Stimulated activated CD4-positive, alpha-beta T cell treated with anti-CD3 and anti-CD28 coated beads, Interleukin-1b, Interleukin-23, amount 100 ng/mL, for 1 hour (primary cell): ENCODE measurements at regions not wholly inside any gene's neighbourhood (a gene's known extent, or its start where the extent isn't known, plus 50 kb on each side); places are given as distances from the start of the nearest gene placed in this dataset.

Source experiments
- DNase-seq, 2 donors: peaks; one replicate each; pipeline ENCODE4 v3.0.0-alpha.2; 2020; ENCODE audit warnings: low read depth in 2 of 2

DNA sequence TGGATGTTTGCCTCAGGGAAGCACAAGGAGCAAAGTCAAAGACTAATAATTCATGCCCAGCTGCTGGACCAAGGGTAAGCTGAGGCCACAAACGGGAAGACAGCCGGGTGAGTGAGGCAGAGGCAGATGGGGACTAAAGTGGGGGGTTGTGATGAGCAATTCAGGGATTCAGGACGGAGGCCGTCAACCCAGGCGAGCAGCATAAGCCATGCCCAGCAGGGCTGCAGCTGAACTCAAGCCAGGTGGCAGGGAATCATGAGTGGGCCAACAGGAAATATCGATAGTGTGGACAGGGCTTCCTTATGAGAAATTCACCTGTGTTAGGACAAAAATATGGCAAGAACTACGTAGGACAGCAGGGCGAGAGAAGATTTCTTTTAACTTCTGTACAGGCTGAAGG, 246.8 kb downstream of the CDC5L start:
- DNase-seq = no peak

DNA sequence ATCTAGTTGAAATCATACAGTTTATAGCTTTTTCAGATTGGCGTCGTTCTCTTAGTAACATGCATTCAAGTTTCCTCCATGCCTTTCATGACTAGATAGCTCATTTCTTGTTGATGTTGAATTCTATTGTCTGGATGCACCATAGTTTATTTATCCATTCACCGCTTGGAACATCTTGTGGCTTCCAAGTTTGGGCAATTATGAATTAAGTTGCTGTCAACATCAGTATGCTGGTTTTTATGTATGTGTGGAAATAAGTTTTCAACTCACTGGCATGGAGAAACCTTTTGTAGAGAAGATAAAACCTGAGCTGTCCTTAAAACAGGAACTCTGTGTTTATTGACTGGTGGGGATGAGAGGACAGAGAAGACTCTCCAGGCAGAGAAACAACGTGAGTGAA, 248.0 kb downstream of the CDC5L start:
- DNase-seq = no peak

DNA sequence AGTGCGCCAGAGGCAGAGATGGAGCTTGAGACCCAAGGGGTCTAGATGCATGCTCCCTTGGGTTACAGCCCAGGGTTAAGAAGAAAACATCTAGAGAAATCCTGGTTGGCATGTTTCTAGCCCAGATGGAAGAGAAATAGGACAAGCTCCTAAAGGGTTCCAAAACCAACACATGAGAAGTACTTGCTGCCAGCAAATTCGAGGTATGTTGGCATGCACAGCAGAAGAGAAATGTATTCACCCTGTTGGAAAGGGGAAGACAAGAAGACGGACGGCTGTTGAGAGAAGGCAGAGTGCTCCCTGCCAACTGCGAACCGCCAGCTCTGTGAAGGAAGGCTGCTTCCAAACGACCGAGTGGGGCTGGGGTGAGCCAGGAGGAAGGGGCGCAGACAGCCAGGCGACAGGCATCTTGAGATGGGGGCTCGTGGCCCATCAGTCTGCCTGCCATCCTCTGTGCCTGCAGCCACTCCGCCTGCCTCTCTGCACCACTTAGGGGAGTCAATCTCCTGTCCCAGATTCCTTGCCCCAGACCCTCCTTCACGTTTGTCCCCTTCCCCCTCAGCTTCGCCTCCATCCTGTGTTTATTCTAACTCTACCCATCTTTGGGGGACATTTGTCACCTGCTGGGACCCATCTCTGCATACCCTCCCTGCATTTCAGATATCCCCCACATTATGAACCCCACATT, 249.2 kb downstream of the CDC5L start:
- no peak for DNase-seq

DNA sequence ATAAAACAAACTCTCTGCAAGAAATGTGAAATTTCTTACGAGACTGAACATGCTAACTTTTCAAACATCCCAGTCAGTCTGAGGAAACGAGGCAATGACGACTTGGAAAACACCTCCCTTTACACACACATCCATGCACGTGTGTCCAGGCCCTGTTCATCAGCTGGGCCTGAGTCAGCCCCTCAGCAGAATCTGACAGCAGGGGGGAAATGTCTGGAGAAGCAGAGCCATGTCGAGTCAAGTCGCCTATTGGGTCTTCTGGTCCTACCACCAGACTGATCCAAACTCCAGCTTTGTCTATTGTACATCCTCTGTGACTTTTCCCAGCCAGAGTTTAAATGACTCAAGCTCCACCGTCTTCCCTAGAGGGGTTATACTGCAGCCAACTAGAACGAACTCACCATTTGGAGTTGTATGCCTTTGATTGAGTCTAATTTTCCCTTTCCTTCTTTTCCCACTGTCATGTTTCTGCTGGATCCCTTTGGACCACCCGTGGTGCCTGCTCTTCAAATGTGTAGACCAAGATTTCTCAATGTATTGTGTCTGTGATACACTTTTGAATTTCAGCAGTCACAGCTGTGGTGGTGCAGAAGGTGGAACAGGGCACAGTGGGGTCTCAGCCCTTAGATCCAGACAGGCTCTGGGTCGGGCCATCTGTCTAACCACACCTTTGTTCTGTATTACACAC, 254.0 kb downstream of the CDC5L start:
- no peak for DNase-seq

DNA sequence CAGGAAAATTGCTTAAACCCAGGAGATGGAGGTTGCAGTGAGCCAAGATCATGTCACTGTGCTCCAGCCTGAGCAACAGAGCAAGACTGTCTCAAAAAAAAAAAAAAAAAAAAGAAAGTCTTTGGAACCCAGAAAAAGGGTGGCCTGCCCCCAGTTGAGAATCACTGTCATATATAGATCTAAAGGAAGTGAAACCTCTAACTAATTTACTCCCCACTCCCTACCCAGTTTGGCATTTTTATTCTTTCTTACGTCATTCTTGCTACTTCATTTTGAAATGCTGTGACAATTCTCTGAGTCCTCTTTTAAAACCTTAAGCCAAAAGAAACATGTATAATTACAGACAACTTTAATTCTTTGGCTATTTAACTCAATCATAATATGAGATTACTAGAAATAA, 254.8 kb downstream of the CDC5L start:
- no peak for DNase-seq

DNA sequence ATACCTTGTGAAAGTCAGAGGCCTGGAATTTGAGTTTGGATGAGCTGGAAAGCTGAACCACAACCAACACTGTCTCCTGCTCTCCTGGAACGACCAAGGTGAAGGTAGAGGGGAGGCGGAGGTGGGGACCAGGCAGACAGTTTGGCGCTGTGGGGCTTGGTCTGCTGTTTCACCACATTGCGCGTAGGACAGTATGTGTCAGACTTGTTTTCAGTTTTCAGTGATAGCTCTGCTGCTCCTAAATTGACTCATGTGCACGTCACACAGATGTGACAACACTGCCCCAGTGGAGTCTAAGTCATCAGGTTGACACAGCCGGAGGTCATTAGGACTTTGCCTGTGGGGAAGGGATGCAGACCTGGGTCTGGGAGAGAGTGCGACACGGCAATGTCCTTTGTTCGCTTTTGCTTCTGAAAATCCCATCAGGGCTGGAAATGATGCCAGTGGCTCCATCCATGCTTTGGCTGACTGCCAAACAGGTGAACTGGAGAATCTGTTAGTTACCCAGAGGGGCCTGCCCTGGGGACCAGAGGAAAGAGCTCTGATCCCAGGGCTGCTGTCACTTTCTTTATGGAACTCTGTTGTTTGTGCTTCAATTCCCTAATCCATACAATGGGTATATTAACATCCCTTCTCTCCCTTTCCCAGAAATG, 255.5 kb downstream of the CDC5L start:
- DNase-seq = no peak

DNA sequence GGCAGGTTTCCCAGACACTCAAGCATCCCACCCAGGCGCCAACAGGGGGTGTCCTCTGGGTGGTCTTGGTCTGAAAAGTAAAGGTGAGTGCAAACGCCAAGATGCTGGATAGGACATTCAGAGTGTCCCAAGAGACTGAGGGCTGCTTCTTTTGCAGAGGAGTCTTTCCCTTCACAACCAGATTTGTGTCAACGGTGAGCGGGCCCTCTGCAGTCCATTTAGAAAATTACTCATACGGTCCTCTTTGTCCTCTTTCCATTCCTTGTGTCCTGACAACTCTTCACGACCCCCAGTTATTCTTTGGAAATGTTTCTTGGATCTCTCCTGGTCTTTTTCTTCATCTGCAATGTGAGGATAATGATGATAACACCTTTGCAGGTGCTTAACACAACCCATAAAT, 257.8 kb downstream of the CDC5L start:
- DNase-seq = no peak

DNA sequence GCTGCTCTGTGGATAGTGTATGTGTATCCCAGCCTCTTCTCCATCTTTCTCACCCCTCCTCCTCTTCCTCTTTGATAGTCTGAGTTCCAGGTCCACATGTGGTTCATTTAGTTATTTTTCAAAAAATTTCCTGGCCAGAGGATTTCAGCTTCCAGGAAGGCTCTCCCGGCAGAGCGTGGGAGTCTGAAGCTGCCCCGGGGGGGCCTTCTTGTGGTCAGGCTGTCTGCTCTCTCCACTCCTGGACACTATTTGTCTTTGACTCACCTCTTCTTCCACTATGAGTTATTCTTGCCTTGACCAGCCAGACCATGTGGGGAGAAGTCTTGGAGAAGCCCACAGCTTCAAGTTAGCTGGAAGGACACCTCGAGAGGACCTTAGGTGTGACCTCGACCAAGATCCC, 258.8 kb downstream of the CDC5L start:
- DNase-seq = no peak

DNA sequence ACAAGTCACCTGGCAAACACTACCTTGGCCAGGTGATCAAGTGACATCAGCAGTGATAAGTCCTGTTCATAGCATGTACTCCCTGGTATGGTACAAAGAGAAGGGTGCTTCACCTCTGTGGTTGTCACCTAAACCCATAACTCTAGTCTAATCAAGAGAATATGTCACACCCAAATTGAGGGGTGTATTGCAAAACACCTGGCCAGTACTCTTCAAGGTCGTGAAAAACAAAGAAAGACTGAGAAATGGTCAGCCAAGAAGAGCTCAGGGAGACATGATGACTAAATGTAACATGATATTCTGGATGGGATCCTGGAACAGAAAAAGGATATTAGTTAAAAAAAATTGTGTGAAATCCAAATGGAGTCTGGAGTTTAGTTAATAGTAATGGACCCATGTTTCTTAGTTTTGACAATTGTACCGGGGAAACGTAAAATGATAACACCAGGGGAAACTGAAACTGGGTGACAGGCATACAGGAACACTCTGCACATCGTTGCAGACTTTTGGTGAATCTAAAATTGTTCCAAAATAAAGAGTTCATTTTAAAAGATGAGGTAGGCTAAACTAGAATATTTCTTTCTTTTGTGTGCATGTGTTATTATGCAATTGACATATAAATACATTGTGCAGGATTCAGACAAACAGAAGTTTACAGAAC, 262.0 kb downstream of the CDC5L start:
- DNase-seq = no peak

DNA sequence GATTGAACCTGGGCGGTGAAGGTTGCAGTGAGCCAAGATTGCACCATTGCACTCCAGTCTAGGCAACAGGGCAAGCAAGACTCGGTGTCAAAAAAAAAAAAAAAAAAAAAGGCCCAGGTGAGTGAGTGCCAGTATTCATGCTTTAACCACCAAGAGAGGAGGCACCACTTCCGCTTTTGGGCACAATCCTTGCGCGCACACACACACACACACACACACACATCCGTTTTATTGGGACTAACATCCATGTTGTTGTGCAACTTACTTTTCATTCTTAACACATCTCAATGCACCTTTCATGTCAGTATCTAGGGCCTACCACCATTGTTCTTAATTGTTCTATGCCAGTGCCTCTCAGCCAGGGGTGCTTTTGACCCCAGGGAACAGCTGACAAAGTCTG, 263.0 kb downstream of the CDC5L start:
- no peak for DNase-seq

DNA sequence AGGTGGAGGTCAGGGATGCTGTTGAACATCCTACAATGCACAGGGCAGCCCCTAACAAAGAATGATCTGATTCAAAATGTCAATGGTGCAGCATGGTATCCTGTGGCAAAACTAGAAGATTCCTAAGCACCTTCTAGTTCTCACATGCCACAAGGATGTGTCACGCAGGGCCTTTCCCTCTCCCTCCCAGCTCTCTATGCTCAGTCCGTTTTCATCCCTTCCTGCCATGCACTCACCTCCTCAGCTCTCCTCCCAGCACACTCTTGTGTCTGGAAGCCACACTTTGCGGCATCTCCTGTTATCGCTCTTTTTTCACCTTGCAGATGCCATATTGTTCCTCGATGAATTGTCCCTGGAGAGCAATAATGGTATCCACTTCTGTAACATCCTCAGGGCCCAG, 263.4 kb downstream of the CDC5L start:
- no peak for DNase-seq

DNA sequence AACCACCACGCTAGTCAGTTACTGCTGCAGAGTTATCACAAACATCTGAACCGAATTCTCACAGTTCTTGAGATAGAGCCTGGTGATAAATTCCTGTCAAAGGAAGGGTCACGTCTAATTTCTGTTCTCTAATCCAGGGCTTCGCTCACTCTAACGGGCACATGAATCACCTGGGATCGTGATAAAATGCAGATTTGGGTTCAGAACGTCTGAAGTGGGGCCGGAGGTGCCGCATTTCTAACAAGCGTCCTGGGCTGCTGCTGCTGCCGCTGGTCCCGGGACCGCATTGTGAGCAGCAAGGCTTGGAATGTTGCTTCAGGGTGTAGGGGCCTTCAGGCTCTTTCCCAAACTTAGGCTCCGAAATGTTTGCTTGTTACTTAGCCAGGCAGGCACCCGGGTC, 264.1 kb downstream of the CDC5L start:
- DNase-seq = no peak

DNA sequence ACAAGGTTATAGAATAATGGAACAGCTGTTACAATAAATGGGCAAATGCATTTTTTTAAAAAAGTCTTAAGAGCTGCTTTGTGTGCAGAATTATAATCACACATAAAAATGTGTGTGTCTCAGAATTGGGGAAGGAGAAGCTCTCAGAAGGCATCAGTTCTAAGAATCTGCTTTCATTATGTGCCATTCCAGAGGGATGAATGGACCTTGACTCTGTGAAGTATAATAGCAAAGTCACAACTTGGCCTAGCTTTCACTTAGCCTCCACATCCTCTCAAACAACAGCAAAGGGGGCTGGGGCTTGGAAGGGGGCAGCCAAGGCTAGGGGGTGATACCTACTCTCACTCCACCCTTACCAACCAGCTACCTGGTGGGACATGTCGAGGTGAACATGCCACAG, 265.0 kb downstream of the CDC5L start:
- DNase-seq = no peak

DNA sequence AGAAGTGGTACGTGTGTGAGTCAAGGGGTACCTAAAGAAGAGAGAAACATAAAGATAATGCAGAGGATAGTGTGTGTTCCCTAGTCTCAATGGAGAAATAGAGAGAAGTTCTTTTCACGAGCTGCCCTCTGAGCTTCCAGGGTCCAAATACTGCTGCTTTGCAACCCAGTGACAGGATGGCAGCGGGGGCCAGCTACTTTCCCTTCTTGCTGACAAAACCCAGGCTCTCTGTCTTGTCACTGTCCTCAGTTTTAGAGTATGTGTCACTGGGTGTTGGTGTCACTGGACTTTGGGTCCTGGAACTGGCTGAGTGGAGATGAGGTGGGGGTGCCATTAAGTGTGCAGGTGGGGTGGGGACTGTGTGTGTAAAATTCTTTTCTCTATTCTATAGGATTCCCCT, 265.6 kb downstream of the CDC5L start:
- no peak for DNase-seq

DNA sequence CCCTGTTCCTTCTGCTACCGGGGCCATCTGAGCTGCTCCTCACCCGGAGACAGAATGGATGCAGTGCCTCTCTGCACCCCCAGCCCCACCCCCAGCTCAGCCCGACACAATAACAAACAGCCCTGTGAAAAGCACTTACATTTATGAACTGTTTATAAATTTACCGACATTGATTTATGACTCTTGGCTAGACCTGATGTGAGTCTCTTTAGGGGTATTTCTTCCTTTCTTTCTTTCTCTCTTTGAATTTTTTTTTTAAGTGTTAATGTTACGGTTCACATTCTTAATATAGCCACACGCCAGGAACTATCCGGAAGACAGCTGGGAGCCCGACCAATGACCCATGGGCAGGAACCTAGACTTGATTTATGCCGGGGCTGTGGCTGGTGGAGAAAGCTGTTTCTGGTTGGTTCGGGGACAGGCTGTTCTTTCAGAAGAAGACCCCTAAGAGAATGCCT, 266.3 kb downstream of the CDC5L start:
- no peak for DNase-seq

DNA sequence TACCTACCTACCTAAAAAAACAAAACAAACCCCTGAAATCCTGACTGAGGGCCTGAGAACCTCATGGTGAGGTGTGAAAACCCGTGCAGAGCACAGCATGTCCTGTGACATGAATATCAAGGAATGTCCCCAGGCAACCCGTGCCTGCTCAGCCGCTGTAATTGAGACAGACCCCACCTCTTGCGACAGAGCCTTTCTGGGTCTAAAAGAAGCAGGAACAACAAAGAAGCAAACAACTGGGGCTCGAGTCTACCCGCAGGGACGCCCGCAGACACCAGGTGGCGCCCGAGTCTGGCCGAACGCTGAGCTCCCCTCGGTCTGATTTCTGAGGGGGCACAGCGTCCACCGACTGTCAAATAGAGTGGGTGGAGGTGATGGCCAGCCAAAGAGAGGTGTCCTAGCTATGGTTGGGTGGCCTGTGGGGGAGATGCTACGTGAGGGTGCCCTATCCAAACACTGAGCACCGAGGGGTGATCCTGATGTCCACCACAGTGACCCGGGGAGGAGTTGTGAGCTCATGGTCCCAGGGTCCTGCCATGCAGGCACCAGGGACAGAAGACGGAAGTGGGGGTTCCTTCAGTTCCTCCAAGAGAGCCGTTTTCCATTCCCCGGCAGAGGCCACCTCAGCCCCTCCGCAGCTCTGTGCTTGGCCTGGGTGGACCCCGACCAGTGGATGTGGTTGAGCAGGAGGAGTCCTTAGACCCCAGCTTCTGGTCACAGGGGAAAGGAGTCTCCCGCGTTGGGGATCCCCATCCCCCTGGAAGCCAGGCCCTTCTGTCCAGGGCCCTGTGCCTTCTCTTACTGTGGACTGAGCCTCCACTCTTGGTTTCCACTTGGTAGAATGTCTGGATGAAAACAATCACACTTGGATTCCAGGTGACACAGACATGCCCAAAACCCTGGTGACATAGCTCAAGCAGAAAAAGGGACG, 268.2 kb downstream of the CDC5L start:
- DNase-seq = peak; percentile 23 to 64

DNA sequence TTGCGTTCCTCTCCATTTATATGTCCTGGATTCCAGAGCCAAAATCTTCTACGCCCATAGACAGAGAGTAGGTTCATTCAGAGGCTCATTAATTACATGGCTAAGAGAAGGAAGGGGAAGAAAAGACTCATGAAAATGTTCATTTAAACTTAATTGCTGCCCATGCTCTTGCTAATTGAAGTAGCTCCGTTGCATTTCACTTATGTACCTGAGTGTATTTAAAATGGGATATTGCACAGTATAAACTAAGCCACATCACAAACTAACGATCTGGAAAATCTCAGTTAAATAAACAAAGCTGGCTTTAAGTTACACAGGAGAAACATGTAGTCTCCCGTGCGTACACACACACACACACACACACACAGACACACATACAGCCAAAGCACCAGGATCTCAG, 269.2 kb downstream of the CDC5L start:
- no peak for DNase-seq

DNA sequence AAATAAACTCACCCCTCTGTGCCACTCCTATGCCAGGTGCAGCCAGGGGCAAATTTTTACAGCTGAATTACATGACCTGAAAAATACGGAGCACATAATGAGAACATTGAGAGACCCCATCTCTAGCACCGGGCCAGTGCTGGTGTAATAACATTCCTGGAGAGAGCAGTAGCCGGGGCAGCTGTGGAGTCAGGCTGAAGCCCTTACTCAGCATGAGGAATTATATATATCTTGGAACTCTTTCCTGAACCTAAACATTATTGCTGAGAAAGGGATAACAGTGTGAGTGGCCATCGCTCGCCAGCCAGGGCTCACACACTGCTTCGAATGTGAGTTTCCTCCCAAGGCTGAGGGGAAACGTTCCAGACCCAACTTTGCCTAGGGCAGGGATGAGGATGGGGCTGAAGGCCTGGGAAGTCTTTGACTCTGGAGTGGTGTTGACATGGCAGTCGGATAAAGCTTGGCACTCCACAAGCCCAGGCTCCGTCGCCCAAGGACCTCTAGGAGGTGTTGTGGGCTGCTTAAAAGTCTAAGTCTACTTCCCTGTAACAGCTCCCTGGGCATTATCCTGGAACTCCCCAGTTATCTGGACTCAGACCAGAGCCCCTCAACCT, 269.8 kb downstream of the CDC5L start:
- DNase-seq = no peak

DNA sequence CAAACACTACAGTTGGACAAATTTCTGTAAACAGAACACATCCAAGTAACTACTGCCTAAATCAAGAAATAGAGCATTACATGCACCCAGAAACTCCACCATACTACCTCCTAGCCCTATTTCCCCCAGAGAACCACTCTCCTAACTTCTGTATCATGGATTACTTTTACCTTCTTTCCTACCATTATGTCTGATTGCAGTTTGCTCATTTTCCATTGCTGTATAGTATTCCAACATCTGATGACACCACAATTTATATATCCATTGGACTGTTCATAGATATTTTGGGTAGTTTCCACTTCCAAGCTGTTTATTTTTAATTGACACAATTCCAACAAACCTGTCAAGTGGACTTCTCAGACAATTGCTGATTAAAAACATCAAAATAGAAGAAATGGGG, 271.1 kb downstream of the CDC5L start:
- no peak for DNase-seq

DNA sequence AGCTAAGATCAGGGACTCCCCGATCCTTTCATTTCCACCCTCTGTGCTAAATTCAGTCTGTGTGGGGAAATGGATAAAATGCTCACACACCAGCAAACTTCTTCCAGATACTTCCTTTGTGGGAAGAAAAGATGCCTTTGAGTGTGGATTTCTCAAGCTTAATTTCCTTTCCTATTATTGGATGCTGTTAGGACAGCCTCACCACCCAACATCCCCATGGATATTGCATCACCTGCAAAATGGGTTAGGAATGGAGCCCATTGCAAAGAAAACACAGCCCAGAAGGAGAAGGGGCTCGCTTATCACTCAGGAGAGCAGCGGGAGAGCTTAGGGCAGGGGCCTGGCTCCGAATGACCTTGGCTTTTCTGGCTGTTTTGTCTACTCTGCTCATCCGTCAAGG, 272.2 kb downstream of the CDC5L start:
- no peak for DNase-seq

DNA sequence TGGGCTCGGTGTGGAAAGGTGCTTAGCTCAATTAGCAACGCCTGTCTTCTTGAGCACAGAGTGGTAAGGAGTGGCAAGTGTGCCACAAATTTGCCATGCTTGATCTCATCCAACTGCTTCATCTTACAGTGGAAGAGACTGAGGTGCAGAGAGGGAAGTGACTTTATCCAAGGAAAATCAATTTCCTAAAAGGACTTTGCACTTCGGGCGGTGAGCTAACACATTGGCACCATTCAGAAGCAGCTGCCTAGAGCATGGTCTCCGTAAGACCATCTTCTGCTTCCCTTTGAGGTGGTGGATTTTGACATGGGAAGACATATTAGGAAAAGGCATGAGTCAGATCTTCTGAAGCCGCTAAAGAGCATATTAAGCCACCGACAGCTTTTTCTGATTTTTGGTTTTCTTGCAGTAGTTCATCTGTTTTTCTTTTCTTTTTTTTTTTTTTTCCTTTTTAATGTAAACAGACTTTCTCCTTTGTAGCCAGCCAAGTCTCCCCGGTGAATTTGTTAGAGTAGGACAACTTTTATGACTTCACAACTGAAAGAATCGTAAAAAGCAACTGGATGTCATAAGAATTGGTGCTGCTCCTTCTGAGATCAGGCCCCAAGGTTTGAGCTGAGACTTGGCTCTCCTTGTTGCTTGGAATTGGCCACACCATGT, 273.2 kb downstream of the CDC5L start:
- DNase-seq = no peak
